Coronary artery (tissue), 2 donors: ENCODE measurements at regions not wholly inside any gene's neighbourhood (a gene's known extent, or its start where the extent isn't known, plus 50 kb on each side); places are given as distances from the start of the nearest gene placed in this dataset.
A peak's percentile ranks its signal among the peaks of the same experiment; 100 is the strongest.

ENCODE experiments used
- DNase-seq: peaks from one replicate; pipeline ENCODE4 v3.0.0-alpha.2; 2017; ENCODE audit warnings: low spot score
- H3K27ac ChIP-seq, 2 donors: fragments of 200-600 bp; sonication (generic); one replicate each; pipeline ENCODE4 v1.5.1; 2016 to 2019
- H3K4me3 ChIP-seq: fragments of 200-600 bp; sonication (generic); 2 replicates; pipeline ENCODE4 v1.5.1; 2016; ENCODE audit warnings: mild to moderate bottlenecking, moderate library complexity
- CTCF ChIP-seq: fragments of 200-600 bp; sonication (generic); IDR thresholded peaks from one replicate; pipeline ENCODE4 v1.5.1; 2019; ENCODE audit warnings: antibody characterized with exemption

- Histone ChIP-seq H3K27ac (no peak overlapping the region), H3K4me3 (no peak overlapping the region)
- no peak for DNase-seq
- TF ChIP-seq CTCF: no peak
Measured at GRCh38 chr11:15501566-15501965, 386.8 kb downstream of the INSC start.

- no peak overlapping the region for H3K27ac ChIP-seq
- no peak for DNase-seq
- no peak for TF ChIP-seq CTCF
Measured at GRCh38 chr11:15505155-15505554, 390.4 kb downstream of the INSC start.

GRCh38 chr11:15507592-15507991 lies 392.9 kb downstream of the INSC start:
- H3K4me3 ChIP-seq: peak overlapping the region; percentile 45
- DNase-seq: no peak
- TF ChIP-seq CTCF: no peak
- H3K27ac ChIP-seq: no peak overlapping the region

More at GRCh38 chr11:15505155-15505554, 390.4 kb downstream of the INSC start:
- no peak overlapping the region for H3K4me3 ChIP-seq

- Histone ChIP-seq H3K27ac (no peak overlapping the region), H3K4me3 (no peak overlapping the region)
- TF ChIP-seq CTCF: no peak
- no peak for DNase-seq
Measured at GRCh38 chr11:15509082-15509481, 394.4 kb downstream of the INSC start.

GRCh38 chr11:15519124-15519791 lies 404.5 kb downstream of the INSC start:
- H3K4me3 ChIP-seq: no peak overlapping the region
- no peak for TF ChIP-seq CTCF
- no peak for DNase-seq
- no peak overlapping the region for H3K27ac ChIP-seq

GRCh38 chr11:15519911-15520310 lies 405.2 kb downstream of the INSC start:
- no peak overlapping the region for H3K4me3 ChIP-seq
- no peak for TF ChIP-seq CTCF
- H3K27ac ChIP-seq: no peak overlapping the region
- DNase-seq: no peak

- Histone ChIP-seq H3K4me3 (no peak overlapping the region), H3K27ac (no peak overlapping the region)
- DNase-seq: no peak
- TF ChIP-seq CTCF: no peak
Measured at GRCh38 chr11:15523543-15523942, 408.8 kb downstream of the INSC start.
